Omental fat pad (tissue), 3 donors: ENCODE measurements at regions not wholly inside any gene's neighbourhood (a gene's known extent, or its start where the extent isn't known, plus 50 kb on each side); places are given as distances from the start of the nearest gene placed in this dataset.

Source experiments
- ATAC-seq: fragments of 150-250 bp; one replicate; pipeline ENCODE4 v1.9.1; 2016; ENCODE audit warnings: mild to moderate bottlenecking, moderate library complexity; ENCODE audit not compliant: low FRiP score
- DNase-seq: peaks from one replicate; pipeline ENCODE4 v3.0.0-alpha.2; 2019; ENCODE audit warnings: low spot score
- TF ChIP-seq, protein P1 (sequence below), 3 donors: fragments of 450-650 bp; IDR thresholded peaks; one replicate each; pipeline ENCODE4 v1.5.1; 2016 to 2017; ENCODE audit warnings: antibody characterized with exemption in 3 of 3, mild to moderate bottlenecking in 3 of 3, moderate library complexity in 2 of 3

DNA sequence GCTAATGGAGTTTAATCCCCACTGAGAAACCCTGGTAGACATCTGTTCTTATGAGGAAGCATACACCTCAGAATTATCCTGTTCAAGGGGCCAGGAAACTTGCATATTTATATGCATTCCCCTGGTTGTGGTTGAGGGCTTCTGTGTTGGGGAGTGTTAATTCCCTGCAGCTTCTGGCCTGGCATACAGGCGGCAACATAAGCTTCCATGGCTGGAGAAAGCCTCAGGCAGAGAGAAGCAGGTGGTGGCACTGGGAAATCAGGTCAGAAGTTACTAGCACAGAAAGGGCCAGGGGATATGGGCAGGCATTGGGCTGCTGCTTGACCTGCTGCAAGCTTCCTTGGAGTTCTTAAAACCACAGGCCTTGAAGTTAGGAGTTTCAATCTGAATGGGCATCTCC lies 166.1 kb upstream of the SEMA6A start:
- ATAC-seq = no peak
- TF ChIP-seq, protein P1, sequence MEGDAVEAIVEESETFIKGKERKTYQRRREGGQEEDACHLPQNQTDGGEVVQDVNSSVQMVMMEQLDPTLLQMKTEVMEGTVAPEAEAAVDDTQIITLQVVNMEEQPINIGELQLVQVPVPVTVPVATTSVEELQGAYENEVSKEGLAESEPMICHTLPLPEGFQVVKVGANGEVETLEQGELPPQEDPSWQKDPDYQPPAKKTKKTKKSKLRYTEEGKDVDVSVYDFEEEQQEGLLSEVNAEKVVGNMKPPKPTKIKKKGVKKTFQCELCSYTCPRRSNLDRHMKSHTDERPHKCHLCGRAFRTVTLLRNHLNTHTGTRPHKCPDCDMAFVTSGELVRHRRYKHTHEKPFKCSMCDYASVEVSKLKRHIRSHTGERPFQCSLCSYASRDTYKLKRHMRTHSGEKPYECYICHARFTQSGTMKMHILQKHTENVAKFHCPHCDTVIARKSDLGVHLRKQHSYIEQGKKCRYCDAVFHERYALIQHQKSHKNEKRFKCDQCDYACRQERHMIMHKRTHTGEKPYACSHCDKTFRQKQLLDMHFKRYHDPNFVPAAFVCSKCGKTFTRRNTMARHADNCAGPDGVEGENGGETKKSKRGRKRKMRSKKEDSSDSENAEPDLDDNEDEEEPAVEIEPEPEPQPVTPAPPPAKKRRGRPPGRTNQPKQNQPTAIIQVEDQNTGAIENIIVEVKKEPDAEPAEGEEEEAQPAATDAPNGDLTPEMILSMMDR (IDR thresholded peaks at IDR 0.05) = no peak
- no peak for DNase-seq

DNA sequence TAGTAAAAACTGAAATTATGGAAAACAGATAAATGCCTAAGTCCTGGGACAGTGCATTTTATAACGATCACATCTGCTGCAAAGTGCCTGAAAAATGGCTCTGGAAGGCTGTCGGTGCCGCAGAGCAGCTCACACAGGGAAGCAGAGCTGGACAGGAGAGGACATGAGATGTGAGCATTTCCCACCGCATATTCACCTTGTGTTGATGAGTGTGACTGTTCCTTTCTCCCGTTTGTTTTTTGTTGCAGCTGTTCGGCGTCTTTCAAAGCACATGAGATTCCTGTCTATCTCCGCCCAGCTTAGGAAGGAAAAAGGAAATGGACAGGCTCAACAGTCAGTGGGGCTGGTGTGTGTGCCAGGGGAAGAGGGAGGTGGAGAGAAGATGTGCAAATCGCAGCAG lies 164.9 kb upstream of the SEMA6A start:
- TF ChIP-seq, protein P1 (IDR thresholded peaks at IDR 0.05) = no peak
- no peak for DNase-seq
- ATAC-seq = no peak

- TF ChIP-seq, protein P1 (IDR thresholded peaks at IDR 0.05) = no peak
- no peak for DNase-seq
- peak; percentile 41 for ATAC-seq
Observed at GRCh38 chr5:116738615-116739261, 164.1 kb upstream of the SEMA6A start.

DNA sequence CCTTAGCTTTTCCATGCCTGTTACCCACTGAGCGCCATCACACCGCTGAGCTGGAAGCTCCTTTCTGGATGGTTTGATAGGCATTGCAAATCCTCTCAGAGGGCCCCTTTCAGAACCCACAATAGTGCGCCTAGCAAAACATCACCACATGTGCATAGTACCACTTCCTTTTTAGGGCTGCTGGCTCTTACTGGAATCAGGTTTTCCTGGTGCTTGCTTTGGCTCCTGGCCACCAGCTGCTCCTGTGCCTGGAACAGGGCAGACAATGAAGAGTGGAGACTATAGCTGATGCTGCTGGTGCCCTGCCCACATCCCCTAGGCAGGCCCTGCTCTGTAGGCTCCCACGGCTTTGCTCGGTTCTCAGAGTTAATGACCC lies 163.6 kb upstream of the SEMA6A start:
- no peak for ATAC-seq
- TF ChIP-seq, protein P1 (IDR thresholded peaks at IDR 0.05) = no peak

GRCh38 chr5:116736671-116737070 lies 162.0 kb upstream of the SEMA6A start:
- no peak for ATAC-seq
- TF ChIP-seq, protein P1 (IDR thresholded peaks at IDR 0.05) = no peak
- DNase-seq = no peak

More for the DNA sequence above, 163.6 kb upstream of the SEMA6A start:
- no peak for DNase-seq

GRCh38 chr5:116733991-116734975 lies 159.7 kb upstream of the SEMA6A start:
- no peak for DNase-seq
- TF ChIP-seq, protein P1 (IDR thresholded peaks at IDR 0.05) = no peak
- peak; percentile 61 for ATAC-seq
